K562 (cell line): ENCODE measurements at regions not wholly inside any gene's neighbourhood (a gene's known extent, or its start where the extent isn't known, plus 50 kb on each side); places are given as distances from the start of the nearest gene placed in this dataset.

Experiments used
- BRD9 ChIP-seq: fragments of 450-650 bp; IDR thresholded peaks from 2 replicates; pipeline ENCODE4 v1.6.1; 2018; ENCODE audit warnings: low read depth; ENCODE audit not compliant: partially characterized antibody
- HDAC1 ChIP-seq, 2 experiments: fragments of 450-650 bp; IDR thresholded peaks; 2 replicates each; pipeline ENCODE4 v1.6.1; 2016 to 2017; ENCODE audit warnings: inconsistent platforms in 1 of 2, mild to moderate bottlenecking in 1 of 2, moderate library complexity in 1 of 2
- SMARCA5 ChIP-seq: fragments of 450-650 bp; IDR thresholded peaks from 2 replicates; pipeline ENCODE4 v1.6.1; 2016
- TF ChIP-seq, protein P1 (sequence below), 3 experiments: IDR thresholded peaks in 2 of 3; conservative IDR thresholded peaks in 1 of 3; 2 replicates each; pipeline ENCODE4 v1.5.1; 2011 to 2012; ENCODE audit warnings: low read length in 3 of 3, mild to moderate bottlenecking in 3 of 3, control low read depth in 2 of 3, improper control_type of control experiment in 1 of 3, inconsistent platforms in 1 of 3, low read depth in 1 of 3, mixed read lengths in 1 of 3, moderate library complexity in 1 of 3; ENCODE audit not compliant: insufficient read depth in 2 of 3

DNA sequence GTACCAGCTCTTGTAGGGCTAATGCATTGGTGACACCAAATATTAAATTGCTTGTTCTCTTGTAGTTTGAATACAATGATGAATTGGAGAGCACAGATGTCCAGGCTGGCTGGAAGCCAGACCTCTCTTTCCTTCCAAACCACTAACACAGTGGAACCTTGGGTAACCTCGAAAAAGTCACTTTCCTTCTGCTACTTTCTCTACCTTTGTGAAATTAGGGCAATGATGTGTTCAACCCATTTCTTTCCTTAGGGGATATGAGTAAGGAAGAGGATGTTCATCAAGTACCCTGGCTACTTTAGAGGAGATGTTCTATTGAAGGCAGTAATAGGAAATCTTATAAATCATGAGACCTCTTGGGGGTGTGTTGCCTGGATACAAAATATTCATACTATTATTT is 55.7 kb downstream of the XCL2 start:
- no peak for TF ChIP-seq BRD9
- no peak for TF ChIP-seq SMARCA5
- TF ChIP-seq HDAC1 (IDR thresholded peaks at IDR 0.05), result no peak
- TF ChIP-seq, protein P1, sequence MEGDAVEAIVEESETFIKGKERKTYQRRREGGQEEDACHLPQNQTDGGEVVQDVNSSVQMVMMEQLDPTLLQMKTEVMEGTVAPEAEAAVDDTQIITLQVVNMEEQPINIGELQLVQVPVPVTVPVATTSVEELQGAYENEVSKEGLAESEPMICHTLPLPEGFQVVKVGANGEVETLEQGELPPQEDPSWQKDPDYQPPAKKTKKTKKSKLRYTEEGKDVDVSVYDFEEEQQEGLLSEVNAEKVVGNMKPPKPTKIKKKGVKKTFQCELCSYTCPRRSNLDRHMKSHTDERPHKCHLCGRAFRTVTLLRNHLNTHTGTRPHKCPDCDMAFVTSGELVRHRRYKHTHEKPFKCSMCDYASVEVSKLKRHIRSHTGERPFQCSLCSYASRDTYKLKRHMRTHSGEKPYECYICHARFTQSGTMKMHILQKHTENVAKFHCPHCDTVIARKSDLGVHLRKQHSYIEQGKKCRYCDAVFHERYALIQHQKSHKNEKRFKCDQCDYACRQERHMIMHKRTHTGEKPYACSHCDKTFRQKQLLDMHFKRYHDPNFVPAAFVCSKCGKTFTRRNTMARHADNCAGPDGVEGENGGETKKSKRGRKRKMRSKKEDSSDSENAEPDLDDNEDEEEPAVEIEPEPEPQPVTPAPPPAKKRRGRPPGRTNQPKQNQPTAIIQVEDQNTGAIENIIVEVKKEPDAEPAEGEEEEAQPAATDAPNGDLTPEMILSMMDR (IDR thresholded peaks at IDR 0.05 in 2 of 3, conservative IDR thresholded peaks at IDR 0.05 in 1 of 3; ENCODE audit: insufficient read depth in 2 of 3, low read depth in 1 of 3, low read length in 3 of 3), result no peak
